Panc1 (cell line): ENCODE measurements at regions not wholly inside any gene's neighbourhood (a gene's known extent, or its start where the extent isn't known, plus 50 kb on each side); places are given as distances from the start of the nearest gene placed in this dataset.

Experiments
- ATAC-seq: fragments of 200-7000 bp; cut with Tn5 transposase; 2 replicates; pipeline ENCODE4 v1.9.1; 2020; ENCODE audit warnings: mild to moderate bottlenecking, moderate library complexity
- BruUV-seq: library from RNA; stranded (reverse); fragments of 400-500 nt; replicated peaks from 2 replicates; lab custom pipeline; 2021; lab: Mats Ljungman, UMichigan
- CTCF ChIA-PET: fragments of 300-600 bp; sonication (Branson Sonifier 250); formaldehyde crosslinking; loops from one replicate; lab custom pipeline; 2022; ENCODE audit warnings: antibody characterized with exemption; lab: Charles Lee
- POLR2A ChIA-PET: fragments of 300-600 bp; sonication (Branson Sonifier 250); formaldehyde crosslinking; loops from one replicate; lab custom pipeline; 2022; ENCODE audit warnings: antibody characterized with exemption; lab: Charles Lee
- DNase-seq: peaks from one replicate; pipeline ENCODE4 v3.0.0-alpha.2; 2010; ENCODE audit warnings: low read depth, low spot score
- H3K27ac ChIP-seq: 2 replicates; pipeline ENCODE4 v1.5.1; 2011; ENCODE audit warnings: mild to moderate bottlenecking, low read length, inconsistent platforms
- H3K27me3 ChIP-seq: fragments of 200-500 bp; sonication (Bioruptor generic); 2 replicates; pipeline ENCODE4 v1.6.0; 2014; ENCODE audit warnings: low read length, inconsistent platforms; ENCODE audit not compliant: control insufficient read depth, insufficient read depth
- H3K36me3 ChIP-seq: fragments of 200-500 bp; sonication (Bioruptor generic); 2 replicates; pipeline ENCODE4 v1.5.1; 2014; ENCODE audit warnings: inconsistent platforms, mild to moderate bottlenecking, low read length, moderate library complexity; ENCODE audit not compliant: control insufficient read depth, insufficient read depth
- H3K4me1 ChIP-seq: 2 replicates; pipeline ENCODE4 v1.5.1; 2011; ENCODE audit warnings: inconsistent platforms, mild to moderate bottlenecking, low read length, moderate library complexity; ENCODE audit not compliant: control insufficient read depth, insufficient read depth
- H3K4me3 ChIP-seq, 2 experiments: 2 replicates each; pipeline ENCODE4 v1.5.1; 2011 to 2012; ENCODE audit warnings: low read depth in 2 of 2, low read length in 2 of 2, mild to moderate bottlenecking in 2 of 2, inconsistent platforms in 1 of 2, moderate library complexity in 1 of 2
- H3K9me3 ChIP-seq: fragments of 200-500 bp; sonication (Bioruptor generic); 2 replicates; pipeline ENCODE4 v1.5.1; 2014; ENCODE audit warnings: low read depth, mild to moderate bottlenecking, inconsistent platforms, low read length, moderate library complexity; ENCODE audit not compliant: control insufficient read depth, insufficient read depth
- CTCF ChIP-seq: fragments of 450-650 bp; IDR thresholded peaks from 2 replicates; pipeline ENCODE4 v1.5.1; 2017; ENCODE audit warnings: mild to moderate bottlenecking
- POLR2AphosphoS5 ChIP-seq: IDR thresholded peaks from 2 replicates; pipeline ENCODE4 v1.6.1; 2012; ENCODE audit warnings: mild to moderate bottlenecking, low read depth, low read length, moderate library complexity
- SIN3A ChIP-seq: IDR thresholded peaks from 2 replicates; pipeline ENCODE4 v1.6.1; 2012; ENCODE audit warnings: low read depth, mild to moderate bottlenecking, low read length, moderate library complexity, borderline replicate concordance; ENCODE audit not compliant: insufficient read depth
- TCF7L2 ChIP-seq: IDR thresholded peaks from 2 replicates; pipeline ENCODE4 v1.6.1; 2011; ENCODE audit warnings: mild to moderate bottlenecking, low read depth, low read length, inconsistent platforms
- in situ Hi-C: cut with HindIII; loops from 2 replicates; pipeline ENCODE4 v1.10.0; 2016; ENCODE audit warnings: low sequenced_read_pairs, low pct_unique_long_range_greater_than_20kb
- intact Hi-C: fragments of 100-400 bp; cut with micrococcal nuclease; formaldehyde crosslinking; loops from one replicate; pipeline ENCODE4 v1.10.0; 2022; ENCODE audit not compliant: unreplicated experiment
- TF ChIP-seq, protein P1 (sequence below), 2 experiments: IDR thresholded peaks; 2 replicates each; pipeline ENCODE4 v1.6.1; 2011 to 2012; ENCODE audit warnings: low read depth in 2 of 2, control low read depth in 1 of 2, low read length in 1 of 2, mild to moderate bottlenecking in 1 of 2, moderate library complexity in 1 of 2; ENCODE audit not compliant: insufficient read depth in 1 of 2

- in situ Hi-C loops (no loop called here), intact Hi-C loops (no loop called here)
- Histone ChIP-seq H3K9me3 (peaks cover 7% of the 10 kb centered on the region; the same call in 1 of the 2 replicates), H3K27me3 (no peaks in the 10 kb centered on the region), H3K36me3 (no peaks in the 10 kb centered on the region), H3K27ac (peak overlapping the region; percentile 45; the same call in 1 of the 2 replicates), H3K4me3 (no peak overlapping the region), H3K4me1 (peaks cover 4% of the 10 kb centered on the region; the same call in 1 of the 2 replicates)
- TF ChIP-seq POLR2AphosphoS5 (peak; percentile 34; the same call in 1 of the 2 replicates), CTCF (no peak), TCF7L2 (peak; percentile 74)
- ChIA-PET POLR2A (interaction anchor here (0.7 kb wide), 1 partner anchor 112 kb away, joined by 13 read pairs; no protein-coding TSS in a partner anchor), CTCF (interaction anchor here (0.6 kb wide), 1 partner anchor 394 kb away, joined by 5 read pairs; no protein-coding TSS in a partner anchor)
- ATAC-seq (peak; percentile 99), DNase-seq (no peak)
- no TSS peak for BruUV-seq
Observed at GRCh38 chr2:195543902-195544894, 112.8 kb upstream of the SLC39A10 start.

DNA sequence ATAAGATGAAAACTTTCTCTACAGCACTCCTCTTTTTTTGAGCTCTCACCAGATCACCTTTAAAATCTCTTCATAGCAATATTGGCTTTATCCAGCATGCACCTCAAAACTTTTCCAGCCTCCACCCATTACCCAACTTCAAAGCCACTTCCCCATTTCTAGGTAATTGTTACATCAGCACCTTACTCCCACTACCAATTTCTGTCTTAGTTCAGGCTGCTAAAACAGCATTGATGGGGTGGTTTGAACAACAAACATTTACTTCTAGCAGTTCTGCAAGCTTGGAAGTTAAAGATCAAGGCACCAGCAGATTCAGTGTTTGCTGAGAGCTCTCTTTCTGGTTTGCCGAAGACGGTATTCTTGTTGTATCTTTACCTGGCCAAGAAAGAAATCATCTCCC is 114.0 kb upstream of the SLC39A10 start:
- ChIA-PET CTCF (no interaction called here), POLR2A (no interaction called here)
- Histone ChIP-seq H3K9me3 (peaks cover 7% of the 10 kb centered on the region; the same call in 1 of the 2 replicates), H3K27me3 (no peaks in the 10 kb centered on the region), H3K36me3 (no peaks in the 10 kb centered on the region), H3K4me1 (peaks cover 5% of the 10 kb centered on the region; the same call in 1 of the 2 replicates), H3K27ac (peak overlapping the region; percentile 8; the same call in 1 of the 2 replicates), H3K4me3 (no peak overlapping the region)
- intact Hi-C loops, result no loop called here
- no peak for ATAC-seq
- TF ChIP-seq TCF7L2 (no peak), SIN3A (no peak), CTCF (no peak), POLR2AphosphoS5 (no peak)
- TF ChIP-seq, protein P1, sequence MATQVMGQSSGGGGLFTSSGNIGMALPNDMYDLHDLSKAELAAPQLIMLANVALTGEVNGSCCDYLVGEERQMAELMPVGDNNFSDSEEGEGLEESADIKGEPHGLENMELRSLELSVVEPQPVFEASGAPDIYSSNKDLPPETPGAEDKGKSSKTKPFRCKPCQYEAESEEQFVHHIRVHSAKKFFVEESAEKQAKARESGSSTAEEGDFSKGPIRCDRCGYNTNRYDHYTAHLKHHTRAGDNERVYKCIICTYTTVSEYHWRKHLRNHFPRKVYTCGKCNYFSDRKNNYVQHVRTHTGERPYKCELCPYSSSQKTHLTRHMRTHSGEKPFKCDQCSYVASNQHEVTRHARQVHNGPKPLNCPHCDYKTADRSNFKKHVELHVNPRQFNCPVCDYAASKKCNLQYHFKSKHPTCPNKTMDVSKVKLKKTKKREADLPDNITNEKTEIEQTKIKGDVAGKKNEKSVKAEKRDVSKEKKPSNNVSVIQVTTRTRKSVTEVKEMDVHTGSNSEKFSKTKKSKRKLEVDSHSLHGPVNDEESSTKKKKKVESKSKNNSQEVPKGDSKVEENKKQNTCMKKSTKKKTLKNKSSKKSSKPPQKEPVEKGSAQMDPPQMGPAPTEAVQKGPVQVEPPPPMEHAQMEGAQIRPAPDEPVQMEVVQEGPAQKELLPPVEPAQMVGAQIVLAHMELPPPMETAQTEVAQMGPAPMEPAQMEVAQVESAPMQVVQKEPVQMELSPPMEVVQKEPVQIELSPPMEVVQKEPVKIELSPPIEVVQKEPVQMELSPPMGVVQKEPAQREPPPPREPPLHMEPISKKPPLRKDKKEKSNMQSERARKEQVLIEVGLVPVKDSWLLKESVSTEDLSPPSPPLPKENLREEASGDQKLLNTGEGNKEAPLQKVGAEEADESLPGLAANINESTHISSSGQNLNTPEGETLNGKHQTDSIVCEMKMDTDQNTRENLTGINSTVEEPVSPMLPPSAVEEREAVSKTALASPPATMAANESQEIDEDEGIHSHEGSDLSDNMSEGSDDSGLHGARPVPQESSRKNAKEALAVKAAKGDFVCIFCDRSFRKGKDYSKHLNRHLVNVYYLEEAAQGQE (IDR thresholded peaks at IDR 0.05; ENCODE audit: insufficient read depth in 1 of 2, low read depth in 2 of 2, low read length in 1 of 2), result no peak
- no TSS peak for BruUV-seq
- no peak for DNase-seq
- in situ Hi-C loops, result no loop called here
